ENCODE measurements at regions not wholly inside any gene's neighbourhood (a gene's known extent, or its start where the extent isn't known, plus 50 kb on each side); places are given as distances from the start of the nearest gene placed in this dataset.

GRCh38 chr1:79694241-79694640, 687.7 kb upstream of the ADGRL4 start:
- DNase-seq (ENCODE audit: low read depth) = no peak
- no peak overlapping the region for H3K4me3 ChIP-seq (ENCODE audit: low read depth, low read length)

GRCh38 chr1:79693441-79694114, 687.0 kb upstream of the ADGRL4 start:
- H3K4me3 ChIP-seq (ENCODE audit: low read depth, low read length) = no peak overlapping the region
- no peak for DNase-seq (ENCODE audit: low read depth)

GRCh38 chr1:79692519-79692918, 686.0 kb upstream of the ADGRL4 start:
- no peak for DNase-seq (ENCODE audit: low read depth)
- H3K4me3 ChIP-seq (ENCODE audit: low read depth, low read length) = no peak overlapping the region

GRCh38 chr1:79688932-79689331, 682.4 kb upstream of the ADGRL4 start:
- no peak overlapping the region for H3K4me3 ChIP-seq (ENCODE audit: low read depth, low read length)
- DNase-seq (ENCODE audit: low read depth) = no peak

- no peak for DNase-seq (ENCODE audit: low read depth)
- H3K4me3 ChIP-seq (ENCODE audit: low read depth, low read length) = no peak overlapping the region
Measured at GRCh38 chr1:79683420-79683819, 676.9 kb upstream of the ADGRL4 start.

- no peak for DNase-seq (ENCODE audit: low read depth)
- no peak overlapping the region for H3K4me3 ChIP-seq (ENCODE audit: low read depth, low read length)
Measured at GRCh38 chr1:79682478-79682877, 675.9 kb upstream of the ADGRL4 start.

GRCh38 chr1:79681382-79681781, 674.9 kb upstream of the ADGRL4 start:
- H3K4me3 ChIP-seq (ENCODE audit: low read depth, low read length) = no peak overlapping the region
- DNase-seq (ENCODE audit: low read depth) = no peak

GRCh38 chr1:79679916-79680315, 673.4 kb upstream of the ADGRL4 start:
- DNase-seq (ENCODE audit: low read depth) = no peak
- H3K4me3 ChIP-seq (ENCODE audit: low read depth, low read length) = no peak overlapping the region

- no peak for DNase-seq (ENCODE audit: low read depth)
- H3K4me3 ChIP-seq (ENCODE audit: low read depth, low read length) = no peak overlapping the region
Measured at GRCh38 chr1:79667848-79668696, 661.5 kb upstream of the ADGRL4 start.

GRCh38 chr1:79667166-79667565, 660.6 kb upstream of the ADGRL4 start:
- DNase-seq (ENCODE audit: low read depth) = no peak
- H3K4me3 ChIP-seq (ENCODE audit: low read depth, low read length) = no peak overlapping the region

GRCh38 chr1:79663916-79664315, 657.4 kb upstream of the ADGRL4 start:
- no peak for DNase-seq (ENCODE audit: low read depth)
- H3K4me3 ChIP-seq (ENCODE audit: low read depth, low read length) = no peak overlapping the region

- no peak for DNase-seq (ENCODE audit: low read depth)
- H3K4me3 ChIP-seq (ENCODE audit: low read depth, low read length) = no peak overlapping the region
Measured at GRCh38 chr1:79662596-79662995, 656.1 kb upstream of the ADGRL4 start.

- H3K4me3 ChIP-seq (ENCODE audit: low read depth, low read length) = no peak overlapping the region
- no peak for DNase-seq (ENCODE audit: low read depth)
Measured at GRCh38 chr1:79660129-79660528, 653.6 kb upstream of the ADGRL4 start.

GRCh38 chr1:79657951-79658658, 651.6 kb upstream of the ADGRL4 start:
- H3K4me3 ChIP-seq (ENCODE audit: low read depth, low read length) = no peak overlapping the region
- DNase-seq (ENCODE audit: low read depth) = peak; percentile 8

- no peak overlapping the region for H3K4me3 ChIP-seq (ENCODE audit: low read depth, low read length)
- no peak for DNase-seq (ENCODE audit: low read depth)
Measured at GRCh38 chr1:79655876-79656275, 649.3 kb upstream of the ADGRL4 start.

GRCh38 chr1:79652426-79652825, 645.9 kb upstream of the ADGRL4 start:
- no peak overlapping the region for H3K4me3 ChIP-seq (ENCODE audit: low read depth, low read length)
- no peak for DNase-seq (ENCODE audit: low read depth)

- no peak overlapping the region for H3K4me3 ChIP-seq (ENCODE audit: low read depth, low read length)
- DNase-seq (ENCODE audit: low read depth) = no peak
Measured at GRCh38 chr1:79648126-79648525, 641.6 kb upstream of the ADGRL4 start.

- H3K4me3 ChIP-seq (ENCODE audit: low read depth, low read length) = no peak overlapping the region
- DNase-seq (ENCODE audit: low read depth) = no peak
Measured at GRCh38 chr1:79646880-79647279, 640.4 kb upstream of the ADGRL4 start.

GRCh38 chr1:79638382-79638781, 631.9 kb upstream of the ADGRL4 start:
- no peak for DNase-seq (ENCODE audit: low read depth)
- no peak overlapping the region for H3K4me3 ChIP-seq (ENCODE audit: low read depth, low read length)

GRCh38 chr1:79633456-79633855, 626.9 kb upstream of the ADGRL4 start:
- no peak overlapping the region for H3K4me3 ChIP-seq (ENCODE audit: low read depth, low read length)
- peak; percentile 56 for DNase-seq (ENCODE audit: low read depth)

All from skeletal muscle cell (primary cell).